CD8-positive, alpha-beta memory T cell (primary cell): ENCODE measurements at regions not wholly inside any gene's neighbourhood (a gene's known extent, or its start where the extent isn't known, plus 50 kb on each side); places are given as distances from the start of the nearest gene placed in this dataset.

Experiments
- CTCF ChIA-PET: fragments of 350-600 bp; sonication (Branson Sonifier 250); formaldehyde crosslinking; loops from one replicate; lab custom pipeline; 2021; ENCODE audit warnings: antibody characterized with exemption; lab: Charles Lee
- POLR2A ChIA-PET: fragments of 350-600 bp; sonication (Branson Sonifier 250); formaldehyde crosslinking; loops from one replicate; lab custom pipeline; 2021; ENCODE audit warnings: antibody characterized with exemption; lab: Charles Lee
- DNase-seq, 5 donors: peaks; one replicate each; pipeline versions ENCODE4 v3.0.0 to v3.0.0-alpha.2; 2020 to 2022; ENCODE audit warnings: mixed read lengths in 1 of 5
- H3K27ac ChIP-seq: one replicate; pipeline ENCODE4 v1.7.0; 2013; ENCODE audit warnings: low read depth, mild to moderate bottlenecking, low read length, moderate library complexity
- H3K27me3 ChIP-seq: 2 replicates; pipeline ENCODE4 v1.7.0; 2013; ENCODE audit warnings: low read length, mild to moderate bottlenecking; ENCODE audit not compliant: insufficient read depth, poor library complexity, severe bottlenecking
- H3K36me3 ChIP-seq: 2 replicates; pipeline ENCODE4 v1.7.0; 2013; ENCODE audit warnings: mild to moderate bottlenecking, low read length, moderate library complexity; ENCODE audit not compliant: insufficient read depth
- H3K4me1 ChIP-seq: 2 replicates; pipeline ENCODE4 v1.7.0; 2013; ENCODE audit warnings: mild to moderate bottlenecking, low read length, moderate library complexity; ENCODE audit not compliant: insufficient read depth
- H3K4me3 ChIP-seq: 2 replicates; pipeline ENCODE4 v1.7.0; 2013; ENCODE audit warnings: mild to moderate bottlenecking, low read length
- H3K9me3 ChIP-seq: 2 replicates; pipeline ENCODE4 v1.7.0; 2013; ENCODE audit warnings: mild to moderate bottlenecking, low read length
- H3K27ac Mint-ChIP-seq, 8 donors: one replicate each; pipeline ENCODE4 v1.8.0; 2020 to 2021; ENCODE audit warnings: mixed read lengths in 8 of 8, mild to moderate bottlenecking in 6 of 8, inconsistent platforms in 3 of 8, moderate library complexity in 3 of 8
- H3K27me3 Mint-ChIP-seq, 2 donors: one replicate each; pipeline ENCODE4 v1.8.0; 2020 to 2021; ENCODE audit warnings: mixed read lengths in 2 of 2, mild to moderate bottlenecking in 1 of 2, moderate library complexity in 1 of 2
- H3K36me3 Mint-ChIP-seq, 3 donors: one replicate each; pipeline ENCODE4 v1.8.0; 2020 to 2021; ENCODE audit warnings: mixed read lengths in 3 of 3, inconsistent platforms in 1 of 3, mild to moderate bottlenecking in 1 of 3
- H3K4me1 Mint-ChIP-seq, 3 donors: one replicate each; pipeline ENCODE4 v1.8.0; 2020 to 2021; ENCODE audit warnings: mixed read lengths in 3 of 3, inconsistent platforms in 1 of 3, mild to moderate bottlenecking in 1 of 3
- H3K4me3 Mint-ChIP-seq, 7 donors: one replicate each; pipeline ENCODE4 v1.8.0; 2020 to 2021; ENCODE audit warnings: mixed read lengths in 7 of 7, mild to moderate bottlenecking in 6 of 7, moderate library complexity in 4 of 7, inconsistent platforms in 2 of 7
- H3K9me3 Mint-ChIP-seq, 5 donors: one replicate each; pipeline ENCODE4 v1.8.0; 2020 to 2022; ENCODE audit warnings: mixed read lengths in 5 of 5, mild to moderate bottlenecking in 3 of 5, moderate library complexity in 2 of 5, inconsistent platforms in 1 of 5

GRCh38 chr13:50370303-50370950, 355.2 kb downstream of the KCNRG start:
- no peak overlapping the region for H3K4me3 Mint-ChIP-seq
- Histone ChIP-seq H3K4me3 (no peak overlapping the region), H3K27me3 (no peaks in the 10 kb centered on the region), H3K4me1 (peaks cover 22% of the 10 kb centered on the region), H3K36me3 (no peaks in the 10 kb centered on the region), H3K27ac (no peak overlapping the region), H3K9me3 (no peaks in the 10 kb centered on the region)
- peaks cover 0 to 5% of the 10 kb centered on the region in 2 donors for H3K27me3 Mint-ChIP-seq
- ChIA-PET CTCF (no interaction called here), POLR2A (no interaction called here)
- peaks cover 0 to 8% (median 0%) of the 10 kb centered on the region in 3 donors for H3K36me3 Mint-ChIP-seq
- no peak for DNase-seq
- peak overlapping the region in 1 of 8 donors; percentile 18 for H3K27ac Mint-ChIP-seq
- H3K9me3 Mint-ChIP-seq, result no peaks in the 10 kb centered on the region
- peaks cover 26 to 38% (median 31%) of the 10 kb centered on the region in 3 donors for H3K4me1 Mint-ChIP-seq

- no peak overlapping the region for H3K27ac Mint-ChIP-seq
Observed at GRCh38 chr13:50374517-50374916, 359.3 kb downstream of the KCNRG start.

GRCh38 chr13:50375792-50376191, 360.5 kb downstream of the KCNRG start:
- POLR2A ChIA-PET, result interaction anchor here (0.7 kb wide), 1 partner anchor 11 kb away, joined by 3 read pairs; no protein-coding TSS in a partner anchor

More at GRCh38 chr13:50374517-50374916, 359.3 kb downstream of the KCNRG start:
- DNase-seq, result no peak
- H3K27me3 ChIP-seq, result no peaks in the 10 kb centered on the region
- ChIA-PET POLR2A (no interaction called here), CTCF (no interaction called here)
- no peak overlapping the region for H3K4me3 ChIP-seq
- Mint-ChIP-seq H3K4me3 (no peak overlapping the region), H3K4me1 (peaks cover 5 to 31% (median 21%) of the 10 kb centered on the region in 3 donors), H3K36me3 (peaks cover 0 to 8% (median 0%) of the 10 kb centered on the region in 3 donors), H3K9me3 (peaks cover 0 to 2% (median 0%) of the 10 kb centered on the region in 5 donors), H3K27me3 (peaks cover 0 to 9% of the 10 kb centered on the region in 2 donors)
- H3K27ac ChIP-seq, result no peak overlapping the region
- no peaks in the 10 kb centered on the region for H3K4me1 ChIP-seq
- H3K36me3 ChIP-seq, result no peaks in the 10 kb centered on the region
- H3K9me3 ChIP-seq, result no peaks in the 10 kb centered on the region

GRCh38 chr13:50376895-50377575, 361.8 kb downstream of the KCNRG start:
- no peak overlapping the region for H3K27ac ChIP-seq
- ChIA-PET POLR2A (no interaction called here), CTCF (interaction anchor here (1.6 kb wide), 1 partner anchor 10 kb away, joined by 3 read pairs; no protein-coding TSS in a partner anchor)
- DNase-seq, result no peak
- no peak overlapping the region for H3K4me3 ChIP-seq
- Mint-ChIP-seq H3K27me3 (peaks cover 0 to 4% of the 10 kb centered on the region in 2 donors), H3K9me3 (peaks cover 9 to 18% (median 13%) of the 10 kb centered on the region in 5 donors), H3K36me3 (peaks cover 0 to 17% (median 8%) of the 10 kb centered on the region in 3 donors), H3K27ac (peak overlapping the region in 1 of 8 donors; percentile 32), H3K4me3 (no peak overlapping the region), H3K4me1 (peaks cover 0 to 20% (median 11%) of the 10 kb centered on the region in 3 donors)
- no peaks in the 10 kb centered on the region for H3K27me3 ChIP-seq
- no peaks in the 10 kb centered on the region for H3K36me3 ChIP-seq
- H3K9me3 ChIP-seq, result peaks cover 5% of the 10 kb centered on the region
- H3K4me1 ChIP-seq, result no peaks in the 10 kb centered on the region

More at GRCh38 chr13:50375792-50376191, 360.5 kb downstream of the KCNRG start:
- Histone ChIP-seq H3K4me3 (no peak overlapping the region), H3K4me1 (no peaks in the 10 kb centered on the region), H3K27me3 (no peaks in the 10 kb centered on the region), H3K27ac (no peak overlapping the region), H3K9me3 (peaks cover 1% of the 10 kb centered on the region), H3K36me3 (no peaks in the 10 kb centered on the region)
- peaks cover 0 to 22% (median 14%) of the 10 kb centered on the region in 3 donors for H3K4me1 Mint-ChIP-seq
- no peak for DNase-seq
- H3K27me3 Mint-ChIP-seq, result peaks cover 0 to 9% of the 10 kb centered on the region in 2 donors
- peaks cover 0 to 7% (median 2%) of the 10 kb centered on the region in 3 donors for H3K36me3 Mint-ChIP-seq
- H3K4me3 Mint-ChIP-seq, result no peak overlapping the region
- H3K27ac Mint-ChIP-seq, result peak overlapping the region in 1 of 8 donors; percentile 14
- CTCF ChIA-PET, result no interaction called here
- peaks cover 6 to 7% (median 6%) of the 10 kb centered on the region in 5 donors for H3K9me3 Mint-ChIP-seq

- Histone ChIP-seq H3K4me3 (no peak overlapping the region), H3K9me3 (peaks cover 5% of the 10 kb centered on the region), H3K4me1 (no peaks in the 10 kb centered on the region), H3K36me3 (no peaks in the 10 kb centered on the region), H3K27me3 (no peaks in the 10 kb centered on the region), H3K27ac (no peak overlapping the region)
- Mint-ChIP-seq H3K36me3 (peaks cover 0 to 24% (median 8%) of the 10 kb centered on the region in 3 donors), H3K4me3 (no peak overlapping the region), H3K4me1 (peaks cover 0 to 20% (median 11%) of the 10 kb centered on the region in 3 donors), H3K27ac (no peak overlapping the region), H3K9me3 (peaks cover 9 to 19% (median 13%) of the 10 kb centered on the region in 5 donors), H3K27me3 (peaks cover 0 to 4% of the 10 kb centered on the region in 2 donors)
- DNase-seq, result no peak
- CTCF ChIA-PET, result interaction anchor here (0.7 to 1.6 kb wide), 2 partner anchors 9 to 293 kb away, joined by 3 read pairs; no protein-coding TSS in a partner anchor
- POLR2A ChIA-PET, result no interaction called here
Observed at GRCh38 chr13:50377726-50378270, 362.6 kb downstream of the KCNRG start.

- ChIA-PET POLR2A (no interaction called here), CTCF (interaction anchor here (1.6 kb wide), 1 partner anchor 8 kb away, joined by 3 read pairs; no protein-coding TSS in a partner anchor)
- Mint-ChIP-seq H3K27ac (no peak overlapping the region), H3K36me3 (peaks cover 0 to 29% (median 8%) of the 10 kb centered on the region in 3 donors), H3K27me3 (peaks cover 0 to 4% of the 10 kb centered on the region in 2 donors), H3K4me3 (peak overlapping the region in 1 of 7 donors; percentile 15), H3K9me3 (peaks cover 9 to 19% (median 13%) of the 10 kb centered on the region in 5 donors), H3K4me1 (peaks cover 0 to 20% (median 11%) of the 10 kb centered on the region in 3 donors)
- peaks cover 5% of the 10 kb centered on the region for H3K9me3 ChIP-seq
- H3K4me3 ChIP-seq, result no peak overlapping the region
- H3K36me3 ChIP-seq, result no peaks in the 10 kb centered on the region
- H3K27ac ChIP-seq, result no peak overlapping the region
- no peak for DNase-seq
- H3K27me3 ChIP-seq, result no peaks in the 10 kb centered on the region
- H3K4me1 ChIP-seq, result no peaks in the 10 kb centered on the region
Observed at GRCh38 chr13:50378509-50379044, 363.3 kb downstream of the KCNRG start.

- CTCF ChIA-PET, result no interaction called here
- Histone ChIP-seq H3K27ac (no peak overlapping the region), H3K4me3 (no peak overlapping the region), H3K4me1 (no peaks in the 10 kb centered on the region), H3K36me3 (no peaks in the 10 kb centered on the region), H3K27me3 (no peaks in the 10 kb centered on the region), H3K9me3 (peaks cover 5% of the 10 kb centered on the region)
- Mint-ChIP-seq H3K27me3 (peaks cover 0 to 4% of the 10 kb centered on the region in 2 donors), H3K4me3 (no peak overlapping the region), H3K27ac (no peak overlapping the region), H3K36me3 (peaks cover 2 to 29% (median 8%) of the 10 kb centered on the region in 3 donors), H3K9me3 (peaks cover 9 to 19% (median 13%) of the 10 kb centered on the region in 5 donors), H3K4me1 (peaks cover 6 to 28% (median 18%) of the 10 kb centered on the region in 3 donors)
- no peak for DNase-seq
- POLR2A ChIA-PET, result no interaction called here
Observed at GRCh38 chr13:50379584-50379983, 364.3 kb downstream of the KCNRG start.
